22Rv1 (cell line): ENCODE measurements at regions not wholly inside any gene's neighbourhood (a gene's known extent, or its start where the extent isn't known, plus 50 kb on each side); places are given as distances from the start of the nearest gene placed in this dataset.
A peak's percentile ranks its signal among the peaks of the same experiment; 100 is the strongest.

Source experiments
- H3K27ac ChIP-seq: fragments of 450-650 bp; 2 replicates; pipeline ENCODE4 v1.5.1; 2017
- CTCF ChIP-seq: fragments of 450-650 bp; IDR thresholded peaks from 2 replicates; pipeline ENCODE4 v1.5.1; 2017; ENCODE audit warnings: mild to moderate bottlenecking
- ZFX ChIP-seq: fragments of 450-650 bp; IDR thresholded peaks from 2 replicates; pipeline ENCODE4 v1.6.1; 2017; ENCODE audit warnings: antibody characterized with exemption, borderline replicate concordance

GRCh38 chr6:51057296-51057695, 238.6 kb downstream of the TFAP2B start:
- no peak overlapping the region for H3K27ac ChIP-seq
- TF ChIP-seq ZFX (no peak), CTCF (no peak)

- no peak overlapping the region for H3K27ac ChIP-seq
- TF ChIP-seq CTCF (no peak), ZFX (no peak)
Observed at GRCh38 chr6:51060262-51060762, 241.6 kb downstream of the TFAP2B start.

GRCh38 chr6:51062166-51062722, 243.6 kb downstream of the TFAP2B start:
- H3K27ac ChIP-seq = no peak overlapping the region
- TF ChIP-seq ZFX = no peak
- TF ChIP-seq CTCF = no peak

- no peak for TF ChIP-seq CTCF
- no peak for TF ChIP-seq ZFX
Observed at GRCh38 chr6:51077821-51078518, 259.3 kb downstream of the TFAP2B start.

GRCh38 chr6:51090343-51090742, 271.7 kb downstream of the TFAP2B start:
- TF ChIP-seq ZFX = no peak
- no peak for TF ChIP-seq CTCF
- H3K27ac ChIP-seq = no peak overlapping the region

More at GRCh38 chr6:51077821-51078518, 259.3 kb downstream of the TFAP2B start:
- no peak overlapping the region for H3K27ac ChIP-seq

DNA sequence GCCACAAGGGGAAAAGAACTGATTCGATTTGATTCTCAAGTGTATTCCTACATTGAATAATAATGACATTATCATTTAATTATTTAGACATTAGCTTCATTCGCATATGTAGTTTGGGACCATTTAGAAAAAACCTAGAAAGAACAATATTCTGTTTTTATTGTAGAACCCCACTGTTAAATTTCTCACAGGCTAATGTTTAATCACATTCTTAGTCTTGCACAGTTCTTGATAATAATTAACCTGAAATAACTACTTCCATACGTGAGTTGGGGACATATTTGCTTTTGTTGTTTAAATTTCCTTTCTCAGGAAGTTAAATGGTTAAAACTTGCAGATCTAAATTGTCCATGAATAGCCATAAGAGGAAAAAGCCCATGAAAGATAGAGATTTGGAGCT, 275.2 kb downstream of the TFAP2B start:
- TF ChIP-seq CTCF (no peak), ZFX (no peak)
- H3K27ac ChIP-seq = peak overlapping the region; percentile 10; the same call in 1 of the 2 replicates

DNA sequence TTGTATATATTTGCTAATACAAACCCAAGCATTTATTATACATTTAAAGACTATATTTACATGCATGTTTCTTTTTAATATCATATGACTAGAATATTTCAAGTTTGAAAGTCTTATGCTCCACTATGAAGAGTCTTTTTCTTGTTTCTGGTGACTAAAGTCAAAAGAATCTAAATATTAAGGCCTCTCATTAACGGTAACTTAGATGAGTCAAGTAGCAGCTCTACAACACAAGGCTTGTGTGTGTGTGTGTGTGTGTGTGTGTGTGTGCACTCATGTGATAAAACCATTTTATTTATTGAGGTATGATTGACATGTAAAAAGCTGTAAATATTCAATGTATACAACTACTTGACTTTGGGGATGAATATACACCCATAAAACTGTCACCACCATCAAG, 275.6 kb downstream of the TFAP2B start:
- H3K27ac ChIP-seq = peak overlapping the region; percentile 10; the same call in 1 of the 2 replicates
- no peak for TF ChIP-seq ZFX
- no peak for TF ChIP-seq CTCF
